ENCODE measurements at regions not wholly inside any gene's neighbourhood (a gene's known extent, or its start where the extent isn't known, plus 50 kb on each side); places are given as distances from the start of the nearest gene placed in this dataset.

- TF ChIP-seq CTCF (IDR thresholded peaks at IDR 0.05), result no peak
- ATAC-seq (ENCODE audit: low FRiP score) (no peak), DNase-seq (ENCODE audit: low spot score) (no peak)
Observed at GRCh38 chr5:60163762-60164161, 270.2 kb upstream of the PDE4D start.

DNA sequence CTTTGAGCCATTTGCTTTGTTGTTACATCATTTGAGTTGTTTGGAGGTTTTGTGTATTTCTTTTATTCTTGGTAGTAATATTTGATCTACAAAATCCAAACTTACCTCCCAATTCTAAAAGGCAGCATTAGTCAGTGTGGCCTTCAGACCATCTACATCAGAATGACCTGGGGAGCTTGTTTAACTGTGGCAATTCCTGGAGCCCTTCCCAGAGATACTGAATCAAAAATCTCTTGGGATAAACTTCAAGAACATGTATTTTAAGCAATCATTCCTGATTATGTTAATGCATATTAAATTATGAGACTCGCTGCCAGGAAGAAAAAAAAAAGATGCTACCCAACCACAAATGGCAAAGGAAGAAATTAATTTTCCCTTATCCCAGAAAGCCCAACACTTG is 268.9 kb upstream of the PDE4D start:
- ATAC-seq (ENCODE audit: low FRiP score), result no peak
- no peak for DNase-seq (ENCODE audit: low spot score)
- TF ChIP-seq CTCF (IDR thresholded peaks at IDR 0.05), result no peak

GRCh38 chr5:60161340-60161934 is 267.9 kb upstream of the PDE4D start:
- no peak for TF ChIP-seq CTCF (IDR thresholded peaks at IDR 0.05)
- no peak for ATAC-seq (ENCODE audit: low FRiP score)
- DNase-seq (ENCODE audit: low spot score), result no peak

DNA sequence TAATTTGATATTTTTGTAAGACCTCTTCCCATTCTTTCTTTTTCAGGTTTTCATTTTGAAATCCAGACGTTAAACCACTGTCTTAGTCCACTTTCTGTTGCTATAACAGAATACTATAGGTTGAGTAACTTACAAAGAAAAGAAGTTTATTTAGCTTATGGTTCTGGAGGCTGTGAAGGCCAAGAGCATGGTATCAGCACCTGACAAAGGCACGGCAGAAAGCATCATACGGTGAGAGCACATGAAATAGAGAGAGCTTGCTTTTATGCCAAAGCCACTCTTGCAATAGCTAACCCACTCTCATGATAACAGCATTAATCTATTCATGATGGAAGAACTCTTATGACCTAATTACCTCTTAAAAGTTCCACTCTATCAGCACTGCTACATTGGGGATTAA is 255.6 kb upstream of the PDE4D start:
- TF ChIP-seq CTCF (IDR thresholded peaks at IDR 0.05), result no peak
- DNase-seq (ENCODE audit: low spot score), result no peak
- ATAC-seq (ENCODE audit: low FRiP score), result no peak

DNA sequence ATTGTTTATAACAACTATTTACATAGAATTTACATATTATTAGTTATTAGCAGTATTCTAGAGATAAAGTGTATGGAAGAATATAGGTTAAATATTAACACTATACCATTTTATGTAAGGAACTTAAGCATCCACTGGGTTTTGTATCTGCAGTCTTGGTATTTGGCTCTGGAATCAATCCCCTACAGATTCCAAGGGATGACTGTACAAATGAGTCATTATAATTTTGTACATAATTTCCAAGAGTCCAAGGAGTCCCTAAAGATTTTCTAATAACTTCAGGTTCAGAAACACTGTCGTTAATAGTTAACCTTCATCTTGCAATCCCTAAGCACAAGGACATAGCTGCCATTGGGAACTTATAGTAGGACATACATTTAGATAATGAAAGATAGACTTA is 254.8 kb upstream of the PDE4D start:
- ATAC-seq (ENCODE audit: low FRiP score) (no peak), DNase-seq (ENCODE audit: low spot score) (no peak)
- TF ChIP-seq CTCF (IDR thresholded peaks at IDR 0.05), result no peak

DNA sequence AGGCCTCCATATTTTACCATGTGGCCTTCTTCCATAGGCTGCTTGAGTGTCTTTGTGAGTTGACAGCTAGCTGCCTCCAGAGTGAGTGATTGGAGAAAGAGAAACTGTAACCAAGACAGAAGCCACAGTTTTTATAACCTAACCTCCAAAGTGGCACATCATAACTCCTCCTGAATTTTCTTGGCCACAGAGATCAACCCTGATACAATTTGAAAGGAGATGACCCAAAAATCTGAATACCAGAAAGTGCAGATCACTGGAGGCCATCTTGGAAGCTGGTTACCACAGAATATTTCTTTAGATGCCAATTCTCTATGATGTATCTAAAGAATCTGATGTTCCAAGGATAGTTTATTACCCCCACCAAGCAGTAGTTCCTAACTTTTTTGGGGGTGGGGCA is 254.3 kb upstream of the PDE4D start:
- no peak for ATAC-seq (ENCODE audit: low FRiP score)
- no peak for TF ChIP-seq CTCF (IDR thresholded peaks at IDR 0.05)
- DNase-seq (ENCODE audit: low spot score), result no peak

- DNase-seq (ENCODE audit: low spot score) (no peak), ATAC-seq (ENCODE audit: low FRiP score) (no peak)
- TF ChIP-seq CTCF (IDR thresholded peaks at IDR 0.05), result no peak
Observed at GRCh38 chr5:60143942-60144549, 250.5 kb upstream of the PDE4D start.

Measured in omental fat pad (tissue), 3 donors.